ENCODE measurements at regions not wholly inside any gene's neighbourhood (a gene's known extent, or its start where the extent isn't known, plus 50 kb on each side); places are given as distances from the start of the nearest gene placed in this dataset.

DNA sequence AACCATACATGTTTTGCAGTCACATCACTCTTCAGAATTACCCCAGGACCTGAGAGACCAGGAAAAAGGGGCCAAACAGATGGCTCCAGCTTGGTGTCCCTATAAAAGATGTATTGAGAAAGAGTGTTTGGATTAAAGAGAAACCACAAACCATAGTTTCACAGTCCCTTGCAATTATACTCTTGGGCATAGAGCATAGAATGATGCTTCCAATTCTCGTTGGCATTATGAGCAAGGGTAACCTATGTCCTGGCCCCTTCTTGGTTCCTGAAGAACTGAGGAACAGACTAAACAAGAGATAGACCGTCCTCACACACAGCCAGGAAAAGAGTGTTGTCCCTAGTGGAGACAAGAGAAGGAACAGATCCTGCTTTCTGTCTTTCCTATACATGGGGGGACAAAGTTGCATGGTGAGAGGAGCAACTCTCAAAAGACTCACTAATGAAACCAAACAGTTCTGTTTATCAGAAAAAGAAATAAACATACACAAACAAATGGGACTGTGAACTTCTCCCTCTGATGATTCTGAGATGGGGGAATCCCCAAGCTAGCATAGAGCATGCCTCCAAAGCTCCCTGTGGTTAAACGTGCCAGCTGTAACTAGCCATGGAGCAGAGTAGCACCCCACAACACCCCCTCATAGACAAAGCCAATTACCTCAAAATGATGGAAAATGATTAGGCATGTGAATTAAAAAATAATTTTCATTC lies 908.6 kb downstream of the NTRK3 start (continued):
- TF ChIP-seq PPARA (CRISPR knock-in tag; IDR thresholded peaks at IDR 0.05; ENCODE audit: borderline replicate concordance) (no peak), RARB (CRISPR knock-in tag; IDR thresholded peaks at IDR 0.05) (no peak)

DNA sequence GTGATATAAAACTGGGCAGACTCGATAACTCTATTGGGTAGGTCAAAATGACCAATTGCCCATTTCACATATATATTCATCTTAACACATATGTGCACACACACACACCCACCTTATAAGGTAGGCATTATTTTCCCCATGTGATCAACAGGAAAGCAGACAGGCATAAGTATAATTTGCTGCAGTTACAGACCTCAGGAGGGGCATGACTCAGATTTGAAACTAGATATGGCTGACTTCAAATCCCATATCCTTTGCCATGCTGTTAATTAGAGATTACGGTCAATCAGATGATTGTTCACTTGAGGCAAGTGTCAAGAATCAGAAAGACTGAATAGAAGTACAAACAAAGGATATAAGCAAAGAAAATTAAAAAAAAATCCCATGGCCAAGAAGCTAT lies 910.6 kb downstream of the NTRK3 start:
- no peak for TF ChIP-seq GLIS3 (CRISPR knock-in tag; IDR thresholded peaks at IDR 0.05)
- TF ChIP-seq ZNF565 (CRISPR knock-in tag; conservative IDR thresholded peaks at IDR 0.05; ENCODE audit: low read depth), result no peak
- TF ChIP-seq, protein P1, sequence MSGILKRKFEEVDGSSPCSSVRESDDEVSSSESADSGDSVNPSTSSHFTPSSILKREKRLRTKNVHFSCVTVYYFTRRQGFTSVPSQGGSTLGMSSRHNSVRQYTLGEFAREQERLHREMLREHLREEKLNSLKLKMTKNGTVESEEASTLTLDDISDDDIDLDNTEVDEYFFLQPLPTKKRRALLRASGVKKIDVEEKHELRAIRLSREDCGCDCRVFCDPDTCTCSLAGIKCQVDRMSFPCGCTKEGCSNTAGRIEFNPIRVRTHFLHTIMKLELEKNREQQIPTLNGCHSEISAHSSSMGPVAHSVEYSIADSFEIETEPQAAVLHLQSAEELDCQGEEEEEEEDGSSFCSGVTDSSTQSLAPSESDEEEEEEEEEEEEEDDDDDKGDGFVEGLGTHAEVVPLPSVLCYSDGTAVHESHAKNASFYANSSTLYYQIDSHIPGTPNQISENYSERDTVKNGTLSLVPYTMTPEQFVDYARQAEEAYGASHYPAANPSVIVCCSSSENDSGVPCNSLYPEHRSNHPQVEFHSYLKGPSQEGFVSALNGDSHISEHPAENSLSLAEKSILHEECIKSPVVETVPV (CRISPR knock-in tag; IDR thresholded peaks at IDR 0.05), result no peak
- no peak for TF ChIP-seq BACH2 (CRISPR knock-in tag; IDR thresholded peaks at IDR 0.05; ENCODE audit: borderline replicate concordance)
- no peak for TF ChIP-seq SNAI2 (CRISPR knock-in tag; IDR thresholded peaks at IDR 0.05)
- TF ChIP-seq TCF4 (CRISPR knock-in tag; IDR thresholded peaks at IDR 0.05; ENCODE audit: borderline replicate concordance), result no peak
- ATAC-seq, result no peak

DNA sequence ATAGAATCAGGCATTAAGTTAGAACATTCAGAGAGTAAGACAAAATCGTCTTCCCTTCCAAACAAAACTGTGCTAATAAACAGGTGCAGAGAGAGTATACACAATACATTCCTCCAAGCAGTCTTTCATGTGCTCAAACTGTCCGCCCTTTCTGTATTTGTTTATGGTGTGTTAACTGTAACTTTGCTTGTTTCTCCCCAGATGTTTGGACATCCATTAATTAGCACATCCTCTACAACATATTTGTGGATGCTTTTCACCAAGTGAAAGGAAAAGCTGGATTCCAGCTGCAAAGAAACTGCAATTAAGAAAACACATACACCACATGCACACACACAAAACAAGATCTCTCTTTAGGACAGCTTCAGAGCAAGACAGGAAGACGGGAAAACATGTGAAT lies 912.6 kb downstream of the NTRK3 start:
- no peak for TF ChIP-seq TOX (CRISPR knock-in tag; IDR thresholded peaks at IDR 0.05; ENCODE audit: borderline replicate concordance)
- no peak for TF ChIP-seq SNAI2 (CRISPR knock-in tag; IDR thresholded peaks at IDR 0.05)
- TF ChIP-seq ZC3H10 (CRISPR knock-in tag; IDR thresholded peaks at IDR 0.05), result no peak
- TF ChIP-seq ZFP30 (CRISPR knock-in tag; IDR thresholded peaks at IDR 0.05), result no peak
- no peak for TF ChIP-seq ZFP3 (CRISPR knock-in tag; IDR thresholded peaks at IDR 0.05)
- no peak for ATAC-seq

DNA sequence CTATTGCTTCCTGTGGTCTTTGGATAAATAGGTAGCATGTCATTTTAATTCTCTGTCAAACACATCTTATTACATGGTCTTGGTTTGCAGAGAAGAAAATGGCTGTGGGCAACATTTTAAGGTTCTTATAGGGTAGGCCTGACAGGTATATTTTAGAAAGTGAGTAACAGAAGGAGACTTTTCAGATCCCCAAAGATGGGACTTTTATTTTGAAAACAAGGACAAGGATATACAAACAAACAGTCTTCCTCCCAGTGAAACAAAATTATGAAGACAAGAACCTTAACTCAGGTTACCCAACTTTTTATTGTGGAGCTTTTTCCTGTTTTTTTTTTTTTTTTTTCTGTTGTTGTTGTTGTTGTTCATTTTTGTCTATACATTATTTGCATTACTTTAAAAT lies 916.2 kb downstream of the NTRK3 start:
- TF ChIP-seq, protein P2, sequence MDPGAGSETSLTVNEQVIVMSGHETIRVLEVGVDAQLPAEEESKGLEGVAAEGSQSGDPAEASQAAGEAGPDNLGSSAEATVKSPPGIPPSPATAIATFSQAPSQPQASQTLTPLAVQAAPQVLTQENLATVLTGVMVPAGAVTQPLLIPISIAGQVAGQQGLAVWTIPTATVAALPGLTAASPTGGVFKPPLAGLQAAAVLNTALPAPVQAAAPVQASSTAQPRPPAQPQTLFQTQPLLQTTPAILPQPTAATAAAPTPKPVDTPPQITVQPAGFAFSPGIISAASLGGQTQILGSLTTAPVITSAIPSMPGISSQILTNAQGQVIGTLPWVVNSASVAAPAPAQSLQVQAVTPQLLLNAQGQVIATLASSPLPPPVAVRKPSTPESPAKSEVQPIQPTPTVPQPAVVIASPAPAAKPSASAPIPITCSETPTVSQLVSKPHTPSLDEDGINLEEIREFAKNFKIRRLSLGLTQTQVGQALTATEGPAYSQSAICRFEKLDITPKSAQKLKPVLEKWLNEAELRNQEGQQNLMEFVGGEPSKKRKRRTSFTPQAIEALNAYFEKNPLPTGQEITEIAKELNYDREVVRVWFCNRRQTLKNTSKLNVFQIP (CRISPR knock-in tag; IDR thresholded peaks at IDR 0.05; ENCODE audit: borderline replicate concordance, low read depth), result no peak
- TF ChIP-seq ESRRG (CRISPR knock-in tag; IDR thresholded peaks at IDR 0.05), result no peak
- no peak for TF ChIP-seq ISL1 (CRISPR knock-in tag; IDR thresholded peaks at IDR 0.05)
- TF ChIP-seq, protein P3, sequence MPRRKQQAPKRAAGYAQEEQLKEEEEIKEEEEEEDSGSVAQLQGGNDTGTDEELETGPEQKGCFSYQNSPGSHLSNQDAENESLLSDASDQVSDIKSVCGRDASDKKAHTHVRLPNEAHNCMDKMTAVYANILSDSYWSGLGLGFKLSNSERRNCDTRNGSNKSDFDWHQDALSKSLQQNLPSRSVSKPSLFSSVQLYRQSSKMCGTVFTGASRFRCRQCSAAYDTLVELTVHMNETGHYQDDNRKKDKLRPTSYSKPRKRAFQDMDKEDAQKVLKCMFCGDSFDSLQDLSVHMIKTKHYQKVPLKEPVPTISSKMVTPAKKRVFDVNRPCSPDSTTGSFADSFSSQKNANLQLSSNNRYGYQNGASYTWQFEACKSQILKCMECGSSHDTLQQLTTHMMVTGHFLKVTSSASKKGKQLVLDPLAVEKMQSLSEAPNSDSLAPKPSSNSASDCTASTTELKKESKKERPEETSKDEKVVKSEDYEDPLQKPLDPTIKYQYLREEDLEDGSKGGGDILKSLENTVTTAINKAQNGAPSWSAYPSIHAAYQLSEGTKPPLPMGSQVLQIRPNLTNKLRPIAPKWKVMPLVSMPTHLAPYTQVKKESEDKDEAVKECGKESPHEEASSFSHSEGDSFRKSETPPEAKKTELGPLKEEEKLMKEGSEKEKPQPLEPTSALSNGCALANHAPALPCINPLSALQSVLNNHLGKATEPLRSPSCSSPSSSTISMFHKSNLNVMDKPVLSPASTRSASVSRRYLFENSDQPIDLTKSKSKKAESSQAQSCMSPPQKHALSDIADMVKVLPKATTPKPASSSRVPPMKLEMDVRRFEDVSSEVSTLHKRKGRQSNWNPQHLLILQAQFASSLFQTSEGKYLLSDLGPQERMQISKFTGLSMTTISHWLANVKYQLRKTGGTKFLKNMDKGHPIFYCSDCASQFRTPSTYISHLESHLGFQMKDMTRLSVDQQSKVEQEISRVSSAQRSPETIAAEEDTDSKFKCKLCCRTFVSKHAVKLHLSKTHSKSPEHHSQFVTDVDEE (CRISPR knock-in tag; IDR thresholded peaks at IDR 0.05), result no peak
- TF ChIP-seq, protein P1 (CRISPR knock-in tag; IDR thresholded peaks at IDR 0.05), result no peak
- TF ChIP-seq SNAI2 (CRISPR knock-in tag; IDR thresholded peaks at IDR 0.05), result no peak
- TF ChIP-seq GLIS3 (CRISPR knock-in tag; IDR thresholded peaks at IDR 0.05), result no peak
- TF ChIP-seq ZNF8 (CRISPR knock-in tag; IDR thresholded peaks at IDR 0.05), result no peak
- ATAC-seq, result no peak

DNA sequence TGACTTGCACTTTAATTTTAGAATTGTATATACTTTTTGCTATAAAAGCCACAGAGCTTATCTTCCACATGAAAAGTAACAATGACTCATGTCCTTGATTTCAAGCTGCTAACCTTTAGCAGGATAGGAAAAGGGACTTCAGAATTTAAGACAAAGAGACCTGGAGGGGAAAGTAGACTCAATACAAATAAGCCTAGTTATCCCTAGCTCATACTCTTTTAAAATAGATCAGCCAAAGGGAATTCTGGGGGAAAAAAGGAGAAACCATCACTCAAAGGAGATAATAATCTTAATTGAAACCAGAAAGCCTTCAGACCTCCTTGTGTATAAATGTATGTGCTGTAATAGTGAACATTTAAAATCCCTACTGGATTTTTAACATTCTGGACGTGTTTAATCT lies 930.3 kb downstream of the NTRK3 start:
- TF ChIP-seq TCF4 (CRISPR knock-in tag; IDR thresholded peaks at IDR 0.05; ENCODE audit: borderline replicate concordance), result peak; percentile 88; the same call in 1 of the 2 replicates
- TF ChIP-seq ZFP3 (CRISPR knock-in tag; IDR thresholded peaks at IDR 0.05), result 0 out of 2 replicates have a peak, but pooled peaks have one; percentile 42
- TF ChIP-seq ZFP30 (CRISPR knock-in tag; IDR thresholded peaks at IDR 0.05), result no peak
- no peak for TF ChIP-seq ESRRG (CRISPR knock-in tag; IDR thresholded peaks at IDR 0.05)
- TF ChIP-seq ISL1 (CRISPR knock-in tag; IDR thresholded peaks at IDR 0.05), result peak; percentile 83
- TF ChIP-seq, protein P3 (CRISPR knock-in tag; IDR thresholded peaks at IDR 0.05), result peak; percentile 65; the same call in 1 of the 2 replicates
- TF ChIP-seq, protein P4, sequence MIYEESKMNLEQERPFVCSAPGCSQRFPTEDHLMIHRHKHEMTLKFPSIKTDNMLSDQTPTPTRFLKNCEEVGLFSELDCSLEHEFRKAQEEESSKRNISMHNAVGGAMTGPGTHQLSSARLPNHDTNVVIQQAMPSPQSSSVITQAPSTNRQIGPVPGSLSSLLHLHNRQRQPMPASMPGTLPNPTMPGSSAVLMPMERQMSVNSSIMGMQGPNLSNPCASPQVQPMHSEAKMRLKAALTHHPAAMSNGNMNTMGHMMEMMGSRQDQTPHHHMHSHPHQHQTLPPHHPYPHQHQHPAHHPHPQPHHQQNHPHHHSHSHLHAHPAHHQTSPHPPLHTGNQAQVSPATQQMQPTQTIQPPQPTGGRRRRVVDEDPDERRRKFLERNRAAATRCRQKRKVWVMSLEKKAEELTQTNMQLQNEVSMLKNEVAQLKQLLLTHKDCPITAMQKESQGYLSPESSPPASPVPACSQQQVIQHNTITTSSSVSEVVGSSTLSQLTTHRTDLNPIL (CRISPR knock-in tag; IDR thresholded peaks at IDR 0.05; ENCODE audit: low read depth), result peak; percentile 9; the same call in 1 of the 2 replicates
- peak; percentile 93 for ATAC-seq

Data from SK-N-SH treated with all-trans-retinoic acid at 6 μM for 48 hours (cell line).